SIG-M5 (cell line): ENCODE measurements at regions not wholly inside any gene's neighbourhood (a gene's known extent, or its start where the extent isn't known, plus 50 kb on each side); places are given as distances from the start of the nearest gene placed in this dataset.

ENCODE experiments used
- DNase-seq: peaks from one replicate; lab custom pipeline; 2025; lab: John Stamatoyannopoulos, UW

DNA sequence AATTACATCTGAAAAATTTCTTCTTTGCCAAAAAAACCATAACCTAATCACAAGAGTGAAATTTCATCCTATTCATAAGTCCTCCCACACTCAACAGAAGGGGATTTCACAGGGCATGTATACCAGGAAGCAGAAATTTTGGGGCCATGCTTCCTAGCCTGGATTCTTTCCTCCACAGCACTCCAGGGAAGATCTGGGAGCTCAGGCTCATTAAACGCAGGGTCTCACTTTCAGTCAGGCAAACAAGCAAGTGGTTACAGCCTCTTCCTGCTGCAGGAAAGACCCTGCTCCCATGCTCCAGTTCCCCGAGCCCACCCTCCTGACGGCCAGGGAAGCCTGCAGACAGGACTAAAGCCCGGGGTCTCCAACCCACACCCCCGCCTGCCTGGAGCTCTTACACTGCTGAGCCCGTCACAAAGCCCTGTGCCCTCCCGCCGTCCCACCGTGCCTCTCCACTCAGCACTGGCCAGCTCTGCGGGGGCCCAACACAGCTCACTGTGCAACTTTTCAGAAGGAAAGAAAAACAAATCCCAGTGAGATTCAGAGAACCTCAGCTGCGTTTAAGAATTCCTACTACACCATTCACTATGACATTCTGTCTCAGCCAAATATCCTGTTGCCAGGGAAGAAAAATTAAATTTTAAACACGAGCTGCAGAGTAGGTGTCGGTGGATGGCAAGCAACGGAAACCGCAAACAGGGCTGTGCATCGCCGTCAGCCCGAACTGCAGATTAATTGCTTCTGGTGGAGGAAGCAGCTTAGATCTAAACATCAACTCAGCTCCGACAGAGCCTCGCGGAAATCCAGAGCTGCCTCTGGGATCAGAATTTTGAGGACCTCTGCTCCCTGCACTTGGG lies 106.7 kb upstream of the SFSWAP start:
- no peak for DNase-seq

DNA sequence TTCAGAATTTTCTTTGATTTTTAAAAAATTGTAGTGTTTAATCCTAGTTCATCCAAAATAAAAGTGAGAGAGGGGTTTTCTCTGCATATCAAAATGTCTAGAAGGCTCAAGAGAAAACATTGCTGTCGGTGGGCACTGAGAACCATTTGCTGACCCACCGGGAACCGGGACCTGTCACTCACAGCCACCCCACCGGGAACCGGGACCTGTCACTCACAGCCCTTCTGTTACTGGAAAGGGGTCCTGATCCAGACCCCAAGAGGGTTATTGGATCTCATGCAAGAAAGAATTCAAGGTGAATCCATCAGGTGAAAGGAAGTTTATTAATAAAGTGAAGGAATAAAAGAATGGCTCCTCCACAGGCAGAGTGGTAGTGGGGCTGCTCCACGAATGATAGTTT lies 106.0 kb upstream of the SFSWAP start:
- DNase-seq = no peak

DNA sequence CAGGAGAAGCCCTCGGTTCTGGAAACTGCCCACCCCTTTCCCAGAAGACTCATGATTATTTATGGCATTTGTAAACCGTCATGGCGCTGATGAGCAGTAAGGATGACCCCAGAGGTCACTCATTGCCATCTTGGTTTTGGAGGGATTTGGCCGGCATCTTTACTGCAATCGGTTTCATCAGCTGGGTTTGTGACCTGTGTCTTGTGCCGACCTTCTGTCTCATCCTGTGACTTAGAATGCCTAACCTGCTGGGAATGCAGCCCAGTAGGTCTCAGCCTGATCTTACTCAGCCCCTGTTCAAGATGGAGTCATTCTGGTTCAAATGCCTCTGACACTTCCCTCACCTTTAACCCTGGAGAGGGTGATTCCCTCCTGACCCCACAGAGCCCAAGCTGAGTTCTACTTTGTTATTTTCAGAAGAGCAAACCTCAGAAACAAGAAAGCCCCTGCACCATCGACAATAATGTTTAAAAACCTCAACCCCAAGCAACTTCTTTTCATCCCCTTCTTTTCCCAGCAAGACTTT lies 105.5 kb upstream of the SFSWAP start:
- no peak for DNase-seq

DNA sequence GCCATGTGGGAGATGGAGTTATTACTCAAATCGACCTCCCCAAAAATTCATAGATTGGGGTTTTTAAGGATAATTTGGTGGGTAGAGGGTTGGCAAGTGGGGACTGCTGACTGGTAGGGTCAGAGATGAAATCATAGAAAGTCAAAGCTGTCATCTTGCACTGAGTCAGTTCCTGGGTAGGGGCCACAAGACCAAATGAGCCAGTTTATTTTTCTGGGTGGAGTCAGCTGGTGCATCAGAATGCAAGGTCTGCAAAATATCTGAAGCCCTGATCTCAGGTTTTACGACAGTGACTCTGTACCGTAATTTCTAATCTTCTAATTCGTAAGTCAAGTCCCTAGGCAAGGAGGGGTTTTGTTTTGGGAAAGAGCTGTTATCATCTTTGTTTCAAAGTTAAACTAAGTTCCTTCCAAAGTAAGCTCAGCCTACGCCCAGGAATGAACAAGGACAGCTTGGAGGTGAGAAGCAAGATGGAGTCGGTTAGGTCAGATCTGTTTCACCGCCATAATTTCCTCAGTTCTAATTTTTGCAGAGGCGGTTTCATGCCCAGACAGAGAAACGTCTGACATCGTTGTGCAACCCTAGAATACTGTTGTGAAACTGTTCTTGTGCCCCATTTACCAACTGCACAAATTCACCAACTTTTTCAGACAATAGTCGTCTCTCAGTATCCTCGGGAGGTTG lies 104.5 kb upstream of the SFSWAP start:
- DNase-seq = no peak

DNA sequence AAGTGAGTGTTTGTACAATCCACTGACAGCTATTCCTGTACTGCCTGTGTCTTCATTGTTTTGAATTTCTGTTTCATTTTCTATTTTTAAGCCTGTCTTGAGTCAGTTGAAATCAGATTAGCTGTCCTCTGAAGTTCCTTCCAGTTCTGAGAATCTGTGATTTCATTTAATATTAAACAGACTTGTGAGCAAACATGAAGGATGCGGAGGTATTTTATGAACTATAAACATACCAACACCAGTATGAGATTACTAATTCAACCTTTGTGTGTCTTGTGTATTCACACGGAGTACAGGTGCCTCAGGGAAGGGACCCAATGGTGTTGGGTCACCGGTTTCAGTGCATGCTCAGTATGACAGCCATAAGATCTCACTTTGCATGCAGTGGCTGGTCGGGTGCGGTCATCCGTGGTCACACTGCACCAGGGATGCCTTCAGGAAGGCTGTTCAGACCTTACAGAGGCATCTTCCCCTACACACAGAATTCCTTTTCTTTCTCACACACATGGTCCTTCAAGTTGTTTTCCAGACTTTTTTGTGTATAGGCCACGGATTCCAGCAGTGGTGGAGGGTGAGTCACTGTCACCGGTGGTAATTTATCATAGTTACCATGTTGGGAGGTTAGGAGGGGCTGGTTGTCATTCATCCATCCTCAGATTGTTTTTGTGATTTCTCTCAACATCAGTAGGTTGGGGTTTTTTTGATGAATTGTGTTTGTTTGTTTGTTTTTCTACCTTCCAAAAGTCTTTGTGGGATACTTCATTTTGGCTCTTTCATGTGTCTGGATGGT lies 103.0 kb upstream of the SFSWAP start:
- DNase-seq = no peak

DNA sequence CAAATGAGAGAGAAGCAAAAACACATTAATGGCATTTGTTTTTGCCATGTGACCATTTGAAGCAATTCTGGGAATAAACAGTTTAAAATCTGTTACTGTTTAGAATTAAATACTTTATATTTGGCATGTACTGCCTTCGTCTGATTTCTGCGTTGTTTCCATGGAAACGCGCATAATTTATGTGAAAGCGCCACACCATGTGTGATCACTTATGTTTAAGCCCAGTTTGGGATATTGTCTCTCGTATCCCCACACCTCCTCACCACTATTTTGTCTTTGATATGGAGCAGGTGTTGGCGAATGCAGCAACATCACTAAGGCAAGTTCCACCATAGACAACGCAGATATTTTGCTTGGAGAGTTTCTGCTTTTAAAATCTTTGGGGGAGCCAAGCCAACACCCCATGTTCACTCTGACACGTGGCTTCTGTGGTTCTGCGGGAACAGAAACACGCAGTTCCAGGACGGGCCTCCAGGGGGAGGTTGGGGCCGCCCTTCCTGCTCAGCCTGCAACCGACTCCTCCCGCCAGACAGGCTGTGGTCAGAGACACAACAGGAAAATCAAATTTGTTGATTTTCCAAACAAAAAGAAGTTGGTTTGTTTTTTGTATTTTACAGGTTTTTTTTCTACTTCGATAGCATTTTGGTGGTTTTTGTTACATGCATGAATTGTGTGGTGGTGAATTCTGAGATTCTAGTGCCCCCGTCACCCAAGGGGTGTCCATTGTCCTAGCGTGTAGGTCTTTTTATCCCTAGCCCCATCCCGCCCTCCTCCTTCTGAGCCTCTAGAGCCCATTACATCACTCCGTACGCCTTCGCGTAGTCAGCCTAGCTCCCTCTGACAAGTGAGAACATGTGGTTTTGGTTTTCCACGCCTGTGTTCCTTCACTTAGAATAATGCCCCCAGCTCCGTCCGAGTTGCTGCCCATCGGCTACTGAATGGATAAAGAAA lies 101.9 kb upstream of the SFSWAP start:
- no peak for DNase-seq

DNA sequence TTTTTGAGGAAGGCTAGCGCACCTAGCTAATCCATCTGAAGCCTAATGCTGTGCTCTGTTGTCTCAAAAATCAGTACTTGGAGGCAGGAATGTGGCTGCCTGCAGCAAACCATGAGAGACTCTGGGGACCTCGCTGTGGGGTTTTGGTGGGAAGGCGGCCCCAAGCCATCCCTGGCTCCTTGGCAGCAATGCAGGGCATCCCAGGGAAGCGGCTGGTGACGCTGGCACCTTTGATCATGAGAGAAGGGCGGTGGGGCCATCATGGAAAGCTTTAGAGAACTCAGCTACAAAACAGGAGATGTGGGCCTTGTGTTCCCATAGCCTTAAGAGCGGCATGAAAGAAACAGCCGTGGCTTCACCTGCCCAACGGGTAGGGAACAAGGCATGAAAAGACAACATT lies 101.1 kb upstream of the SFSWAP start:
- no peak for DNase-seq

DNA sequence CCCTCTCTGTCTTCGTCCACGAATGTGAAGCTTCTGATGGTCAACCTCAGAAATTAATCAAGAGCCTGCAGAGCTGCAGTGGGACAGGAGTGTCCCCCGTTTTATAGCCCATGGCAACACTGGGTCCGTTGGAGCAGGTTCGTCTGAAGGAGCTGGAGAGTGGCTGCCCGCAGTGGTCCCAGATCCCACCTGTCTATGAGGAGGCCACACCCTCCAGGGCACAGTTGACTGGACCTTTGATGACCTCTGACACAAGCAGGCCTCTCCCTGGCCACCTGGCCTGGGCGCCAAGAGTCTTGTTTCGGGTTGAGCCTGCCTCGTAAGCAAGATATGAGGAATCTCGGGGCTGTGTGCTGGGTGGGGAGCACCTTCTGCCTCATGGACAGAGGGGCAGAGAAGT lies 100.7 kb upstream of the SFSWAP start:
- DNase-seq = no peak

DNA sequence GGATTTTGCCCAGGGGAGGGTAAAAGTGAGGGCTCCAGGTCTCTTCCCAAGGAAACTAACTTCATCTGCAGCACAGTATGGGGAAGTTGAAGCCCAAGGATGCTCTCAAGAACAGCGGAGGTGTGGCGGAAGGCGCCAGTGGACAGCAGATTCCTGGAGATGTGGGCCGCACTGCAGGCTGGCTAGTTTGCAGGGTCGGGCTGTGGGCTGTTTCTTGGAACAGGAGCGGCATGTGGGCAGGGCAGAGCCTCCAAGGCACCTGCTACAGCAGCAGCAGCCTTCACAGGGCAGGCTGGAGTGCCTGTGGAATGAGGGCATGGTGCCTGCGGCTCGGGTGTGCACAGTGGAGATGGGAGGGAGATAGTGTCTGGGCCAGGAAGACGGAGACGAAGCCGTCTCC lies 100.0 kb upstream of the SFSWAP start:
- no peak for DNase-seq

DNA sequence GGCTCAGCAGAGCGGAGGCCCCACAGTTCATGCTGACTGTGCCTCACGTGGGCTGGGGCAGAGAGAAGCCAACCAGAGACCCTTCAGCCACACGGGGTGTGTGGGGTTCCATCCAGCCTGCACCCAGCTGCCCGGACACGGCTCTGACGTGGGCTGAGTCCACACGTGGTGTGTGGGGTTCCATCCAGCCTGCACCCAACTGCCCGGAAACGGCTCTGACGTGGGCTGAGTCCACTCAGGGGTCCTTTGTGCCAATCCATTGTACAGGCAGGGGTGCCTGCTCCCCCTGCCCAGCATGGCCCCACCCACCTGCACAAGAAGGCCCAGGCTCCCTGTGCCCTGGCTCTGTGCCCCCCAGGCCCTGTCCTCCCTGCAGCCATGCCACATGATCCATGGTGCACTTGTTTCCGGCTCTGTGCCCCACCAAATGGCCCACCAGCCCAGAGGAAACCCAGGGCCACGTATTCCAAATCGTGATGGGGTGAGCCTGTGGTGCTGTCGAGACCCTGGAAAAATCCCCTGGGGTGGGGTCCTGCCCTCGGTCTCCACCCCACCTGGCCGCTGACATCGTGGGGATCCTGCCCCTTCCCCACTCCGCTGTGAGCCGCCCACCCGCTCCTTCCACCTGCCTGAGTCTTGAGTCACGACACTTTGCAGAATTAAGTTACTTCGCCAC lies 99.3 kb upstream of the SFSWAP start:
- DNase-seq = no peak

DNA sequence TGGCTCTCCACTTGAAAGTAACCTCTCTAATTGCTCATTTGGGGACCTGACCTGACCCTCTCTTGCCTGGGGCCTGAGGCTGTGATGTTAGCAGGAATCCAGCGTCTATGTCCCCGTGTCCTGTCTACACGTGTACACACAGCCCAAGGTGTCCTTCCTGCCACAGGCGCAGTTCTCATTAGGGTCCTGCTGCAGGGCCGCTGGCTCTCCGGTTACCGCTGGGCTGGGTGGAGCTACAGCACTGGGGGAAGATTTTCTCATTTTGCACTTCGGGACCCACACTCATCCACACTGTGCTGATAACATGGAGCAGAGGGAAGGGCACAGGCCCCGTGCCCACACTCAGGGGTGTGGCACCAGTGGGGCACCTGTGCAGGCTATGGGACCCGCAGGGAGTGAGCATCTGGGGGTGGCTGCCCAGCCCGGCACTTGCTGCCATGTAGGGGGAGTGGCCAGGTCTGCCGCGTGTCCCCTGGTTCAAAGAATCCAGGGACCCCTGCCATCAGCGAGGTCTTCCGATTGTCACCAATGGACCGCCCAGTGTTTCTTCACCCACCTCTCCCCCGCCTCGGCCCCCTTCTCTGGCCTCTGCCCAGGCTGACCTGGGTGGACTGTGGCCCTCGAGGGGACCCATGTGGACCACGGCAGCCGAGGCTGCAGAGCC lies 98.7 kb upstream of the SFSWAP start:
- no peak for DNase-seq

DNA sequence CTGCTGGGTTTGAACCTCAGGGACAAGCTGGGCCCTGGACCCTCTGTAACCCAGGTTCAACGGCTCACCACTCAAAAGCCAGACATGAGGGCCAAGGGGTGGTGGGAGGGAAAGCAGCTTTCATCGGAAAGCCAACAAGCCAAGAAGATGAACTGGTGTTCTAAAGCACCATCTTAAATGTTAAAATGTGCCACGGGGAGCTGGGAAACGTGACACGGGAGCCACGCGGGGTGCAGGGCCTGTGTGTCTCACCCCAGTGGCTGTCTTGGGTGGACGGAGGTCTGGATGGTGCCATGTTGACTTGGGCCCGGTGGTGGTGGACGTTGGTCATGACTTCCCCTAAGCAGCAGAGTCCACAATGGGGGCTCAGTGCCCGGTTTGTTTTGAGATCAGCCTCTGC lies 97.7 kb upstream of the SFSWAP start:
- DNase-seq = no peak

DNA sequence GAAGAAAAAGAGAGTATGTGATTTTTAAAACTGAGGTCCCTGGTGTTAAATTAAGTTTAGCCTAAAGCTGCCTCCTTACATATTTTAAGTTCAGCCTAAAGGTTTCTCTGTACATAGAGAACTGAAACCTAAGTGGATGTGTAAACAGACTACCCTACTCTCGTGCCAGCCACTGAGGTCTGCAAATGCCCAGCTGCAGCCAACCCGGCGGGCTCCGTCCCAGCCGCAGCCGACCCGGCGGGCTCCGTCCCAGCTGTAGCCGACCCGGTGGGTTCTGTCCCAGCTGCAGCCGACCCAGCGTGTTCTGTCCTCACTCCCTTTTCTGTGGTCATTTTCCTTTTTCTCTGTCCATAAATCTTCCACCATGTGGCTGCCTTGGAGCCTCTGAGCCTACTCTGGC lies 97.2 kb upstream of the SFSWAP start:
- no peak for DNase-seq

DNA sequence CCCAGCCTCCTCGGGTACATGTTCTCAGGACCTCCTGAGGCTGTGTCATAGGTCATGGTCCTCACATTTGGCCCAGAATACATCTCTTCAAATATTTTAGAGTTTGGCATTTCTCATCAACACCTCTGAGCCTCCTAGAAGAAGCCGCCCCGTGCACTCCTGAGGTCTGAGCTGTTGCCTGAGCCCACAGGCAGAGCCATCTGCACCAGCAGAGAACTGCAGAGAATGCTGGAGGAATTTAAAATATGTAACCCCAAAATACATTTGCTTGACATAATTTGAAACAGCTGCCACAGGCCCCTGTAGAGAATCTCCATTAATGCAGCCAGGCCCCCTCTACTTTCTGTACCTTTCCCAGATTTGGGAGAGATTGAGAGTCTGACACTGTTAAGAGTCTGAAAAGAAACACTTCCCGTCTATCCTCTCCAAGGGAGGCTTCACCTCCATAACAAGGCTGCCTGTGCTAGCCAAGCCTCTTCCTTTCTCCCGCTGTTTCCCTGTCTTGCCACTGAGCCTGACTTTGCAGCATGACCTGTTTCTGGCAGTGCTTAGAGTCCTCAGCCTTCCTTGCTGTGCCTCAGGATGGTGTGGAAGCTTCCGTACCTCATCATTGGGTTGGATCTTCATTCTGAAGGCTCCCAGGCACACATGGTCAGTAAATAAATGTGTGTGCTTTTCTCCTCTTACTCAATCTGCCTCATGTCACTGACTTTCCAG lies 95.4 kb upstream of the SFSWAP start:
- DNase-seq = no peak

DNA sequence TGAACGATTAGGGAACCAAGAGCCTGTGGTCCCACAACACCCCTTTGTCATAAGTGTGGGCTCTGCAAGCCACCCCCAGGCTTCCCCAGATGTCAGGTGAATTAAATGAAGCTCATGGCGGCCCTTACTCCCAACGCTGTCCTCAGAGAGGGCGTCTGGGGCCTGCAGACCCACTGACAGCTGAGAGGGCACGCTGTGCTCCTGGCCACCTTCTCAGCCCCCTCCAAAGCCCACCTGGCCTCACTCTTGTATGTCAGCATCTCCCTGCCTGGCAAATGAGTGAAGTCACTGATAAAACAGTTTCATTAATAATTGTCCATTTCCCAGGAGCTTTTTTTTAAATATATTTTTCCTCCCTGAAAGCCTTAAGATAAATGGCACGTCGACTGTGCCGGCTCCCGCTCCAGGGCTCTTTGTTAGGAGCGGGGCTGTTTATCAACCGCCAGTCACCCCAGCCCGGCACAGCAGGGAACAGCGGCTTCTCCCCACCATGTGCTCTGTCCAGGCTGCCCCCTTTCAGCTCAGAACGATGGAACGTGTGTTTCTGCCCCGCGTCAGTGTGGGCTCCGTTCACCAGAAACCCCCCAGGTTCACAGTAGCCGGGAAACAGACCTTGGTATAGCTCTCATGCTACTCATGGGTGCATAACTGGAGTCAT lies 94.7 kb upstream of the SFSWAP start:
- no peak for DNase-seq

DNA sequence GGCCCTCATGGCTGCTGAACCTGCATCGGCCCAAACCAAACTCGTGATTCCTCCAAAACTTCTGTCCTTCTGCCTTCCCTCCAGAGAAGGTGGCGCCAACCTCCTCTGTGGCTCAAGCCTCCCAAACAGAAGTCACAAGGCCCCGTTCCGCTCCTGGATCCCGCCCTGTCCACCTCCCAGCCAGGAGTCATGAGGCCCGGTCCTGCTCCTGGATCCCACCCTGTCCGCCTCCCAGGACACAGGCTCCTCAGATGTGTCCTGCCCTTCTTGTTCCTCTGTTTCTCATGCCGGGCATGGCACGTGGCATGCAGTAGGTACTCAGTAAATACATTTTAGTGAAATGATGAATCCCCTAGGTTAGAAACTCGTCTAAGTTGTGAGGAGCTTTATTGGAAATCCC lies 94.2 kb upstream of the SFSWAP start:
- no peak for DNase-seq

DNA sequence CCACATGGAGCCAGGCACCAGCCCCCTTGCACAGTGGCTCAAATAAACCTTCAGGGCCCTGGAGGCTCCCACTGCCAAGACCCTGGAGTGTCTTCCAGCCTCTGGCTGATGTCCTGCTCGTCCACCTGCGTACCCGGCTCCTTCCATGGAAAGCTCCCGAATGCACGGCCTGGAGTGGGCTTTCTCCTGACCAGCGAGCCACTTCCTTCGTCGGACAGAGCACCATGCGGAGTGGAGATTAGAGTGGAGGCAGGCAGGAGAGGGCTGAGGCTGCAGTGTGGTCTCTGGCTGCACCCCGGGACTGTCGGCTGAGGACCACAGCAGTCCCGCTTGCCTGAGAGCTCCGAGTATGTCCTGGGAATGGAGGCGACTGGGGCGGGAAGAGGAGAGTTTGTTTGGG lies 93.7 kb upstream of the SFSWAP start:
- no peak for DNase-seq

DNA sequence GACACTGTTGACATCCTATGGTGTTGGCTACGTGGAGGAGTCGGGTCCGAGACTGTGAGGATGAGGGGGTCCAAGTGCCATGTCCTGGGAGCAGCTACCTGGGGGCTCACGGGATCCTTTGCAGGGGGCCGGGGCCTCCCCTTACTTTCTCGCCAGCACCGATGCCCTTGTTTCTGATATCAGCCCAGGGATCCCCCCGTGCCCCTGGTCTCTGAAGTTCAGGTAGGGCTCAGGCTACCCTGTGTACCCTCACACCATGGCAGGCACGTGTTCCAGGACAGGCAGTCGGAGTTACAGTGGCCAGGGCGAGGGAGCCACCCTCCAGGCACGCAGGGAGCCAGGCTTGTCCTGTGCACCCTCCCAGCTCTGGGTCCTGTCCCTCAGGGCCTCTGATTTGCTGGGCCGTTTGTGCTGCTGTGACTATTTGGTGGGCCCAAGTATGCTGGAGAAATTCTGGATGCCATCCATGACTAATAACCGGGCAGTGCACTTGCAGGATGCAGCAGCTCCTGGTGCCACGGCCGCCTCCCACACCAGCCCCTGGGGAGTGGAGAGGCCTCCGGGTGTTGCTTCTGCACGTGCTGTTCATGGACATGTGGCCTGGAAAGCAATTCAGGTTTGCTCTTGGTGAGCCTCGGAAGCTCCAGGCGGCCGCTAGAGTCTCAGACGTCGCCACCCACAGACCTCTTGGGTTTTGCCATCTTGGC lies 93.1 kb upstream of the SFSWAP start:
- DNase-seq = no peak

DNA sequence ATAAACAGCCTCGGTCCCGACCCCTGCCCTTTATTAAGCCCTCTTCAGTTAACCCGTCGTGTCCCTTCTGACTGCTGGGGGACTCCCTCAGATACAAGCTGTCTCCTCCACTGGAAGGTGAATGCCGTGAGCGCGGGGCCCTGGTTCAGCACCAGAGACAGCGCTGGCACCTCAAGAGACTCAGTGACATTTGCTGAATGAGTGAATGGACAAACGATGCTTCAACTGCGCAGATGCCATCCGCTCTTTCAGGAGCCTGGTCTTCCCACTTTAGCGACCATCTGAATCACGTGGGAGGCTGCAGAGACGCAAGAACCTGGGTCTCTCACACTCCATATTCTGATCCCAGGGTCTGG lies 92.6 kb upstream of the SFSWAP start:
- no peak for DNase-seq
